GM19397 (cell line): ENCODE measurements at regions not wholly inside any gene's neighbourhood (a gene's known extent, or its start where the extent isn't known, plus 50 kb on each side); places are given as distances from the start of the nearest gene placed in this dataset.
"Not testable (repeated sequence)": the region's sequence is repeated elsewhere in the genome, so short reads cannot be mapped to it uniquely, and the experiment has no call there.

ENCODE experiments used
- ATAC-seq: cut with Tn5 transposase; IDR thresholded peaks from one replicate; pipeline ENCODE4 v1.9.1; 2021; ENCODE audit warnings: mild to moderate bottlenecking, moderate library complexity; ENCODE audit not compliant: unreplicated experiment

DNA sequence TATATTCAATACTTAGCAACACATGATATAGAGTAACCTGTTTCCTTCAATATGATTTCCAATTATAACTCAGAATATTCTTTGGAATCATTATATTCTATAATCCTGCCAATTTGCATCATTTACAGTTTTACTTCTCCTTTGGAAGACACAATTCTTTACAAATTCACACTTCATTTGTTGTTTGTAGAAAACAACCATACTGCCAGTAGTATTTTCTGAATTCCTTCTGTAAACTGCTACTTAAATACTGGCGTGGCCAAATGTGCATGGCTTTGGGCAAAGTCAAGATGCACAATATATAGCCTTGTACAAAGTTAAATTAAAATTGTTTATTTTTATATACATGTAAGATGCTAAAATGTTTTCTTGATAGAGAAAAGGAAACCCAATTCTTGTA, 687.1 kb upstream of the NEGR1 start:
- ATAC-seq, result no peak

- no peak for ATAC-seq
These were observed 672.6 kb upstream of the NEGR1 start for GRCh38 chr1:72954943-72955342.

DNA sequence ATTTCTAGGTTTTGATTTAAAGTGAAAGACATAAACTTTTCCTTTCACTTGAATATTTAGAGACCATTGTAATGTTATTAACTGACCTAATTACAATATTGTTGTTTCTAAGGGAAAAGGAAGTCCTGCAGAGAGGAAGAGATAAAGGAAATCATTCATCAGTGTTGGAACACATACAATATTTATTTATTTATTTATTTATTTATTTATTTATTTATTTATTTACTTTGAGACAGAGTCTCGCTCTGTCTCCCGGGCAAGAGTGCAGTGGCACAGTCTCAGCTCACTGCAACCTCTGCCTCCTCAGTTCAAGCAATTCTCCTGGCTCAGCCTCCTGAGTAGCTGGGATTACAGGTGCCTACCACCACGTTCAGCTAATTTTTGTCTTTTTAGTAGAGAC, 668.6 kb upstream of the NEGR1 start:
- not testable (repeated sequence) for ATAC-seq

DNA sequence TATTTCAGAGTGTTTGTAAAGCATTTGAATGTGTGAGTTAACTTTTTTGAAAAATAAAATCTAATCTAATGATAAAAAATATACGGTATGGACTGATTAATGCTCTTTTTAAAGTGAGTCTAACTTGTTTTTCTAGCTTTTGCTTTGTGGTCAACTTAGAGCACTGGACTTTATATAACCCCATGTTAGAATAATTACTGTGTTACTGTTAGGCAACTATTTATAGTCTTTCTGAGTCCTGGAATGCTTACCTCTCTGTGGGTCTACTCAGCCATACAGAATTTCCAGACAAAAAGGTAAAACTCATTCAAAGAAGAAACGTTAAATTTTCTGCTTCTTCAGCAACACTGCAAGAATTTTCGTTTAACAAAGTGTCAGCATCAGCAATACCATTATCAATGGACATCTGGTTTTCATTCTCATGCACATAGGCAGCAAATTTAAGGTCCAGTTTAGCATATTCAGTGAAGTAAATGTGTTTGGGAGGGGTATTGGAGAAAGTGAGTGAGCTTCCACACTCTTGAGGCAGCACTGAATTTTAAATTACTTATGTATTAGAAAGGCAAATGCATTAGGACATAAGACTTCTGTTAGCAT, 664.7 kb upstream of the NEGR1 start:
- ATAC-seq, result no peak

DNA sequence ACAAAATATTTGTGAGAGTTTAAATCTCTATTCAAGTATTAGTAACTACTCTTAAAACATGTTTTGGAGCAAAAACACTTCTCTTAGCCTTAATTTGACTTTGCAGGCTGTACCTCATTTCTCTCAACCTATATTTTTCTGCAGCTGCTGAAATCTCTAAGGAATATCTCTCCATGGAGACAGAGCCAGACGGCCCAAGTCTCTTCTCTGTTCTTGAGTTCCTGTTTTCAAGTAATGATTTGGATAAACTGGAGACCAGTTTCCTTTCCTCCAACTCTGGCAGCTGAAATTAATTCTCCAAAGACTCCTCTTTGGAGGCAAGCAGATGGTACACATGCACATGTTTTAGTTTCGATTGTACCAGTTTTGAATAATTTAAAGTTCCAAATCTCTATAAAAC, 659.7 kb upstream of the NEGR1 start:
- no peak for ATAC-seq

DNA sequence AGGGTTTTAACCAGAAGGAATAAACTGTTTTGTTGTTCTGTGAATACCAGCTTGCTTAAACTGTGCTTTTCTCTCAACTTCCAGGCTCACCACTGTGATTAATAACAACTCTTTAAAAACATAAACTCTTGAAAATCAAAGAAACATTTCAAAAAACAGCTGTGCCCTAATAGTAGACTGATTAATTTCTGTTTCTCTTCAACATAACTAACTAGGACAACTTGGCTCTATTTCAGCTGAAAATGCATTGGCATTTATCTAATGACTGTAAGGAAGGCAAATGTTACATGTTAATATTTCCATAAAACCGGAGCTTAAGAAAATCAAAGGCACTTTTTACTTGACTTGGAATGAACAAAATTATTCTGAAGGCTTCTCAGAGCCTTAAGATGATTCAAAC, 656.1 kb upstream of the NEGR1 start:
- no peak for ATAC-seq

- ATAC-seq, result no peak
These were observed 655.6 kb upstream of the NEGR1 start for GRCh38 chr1:72937905-72938304.

DNA sequence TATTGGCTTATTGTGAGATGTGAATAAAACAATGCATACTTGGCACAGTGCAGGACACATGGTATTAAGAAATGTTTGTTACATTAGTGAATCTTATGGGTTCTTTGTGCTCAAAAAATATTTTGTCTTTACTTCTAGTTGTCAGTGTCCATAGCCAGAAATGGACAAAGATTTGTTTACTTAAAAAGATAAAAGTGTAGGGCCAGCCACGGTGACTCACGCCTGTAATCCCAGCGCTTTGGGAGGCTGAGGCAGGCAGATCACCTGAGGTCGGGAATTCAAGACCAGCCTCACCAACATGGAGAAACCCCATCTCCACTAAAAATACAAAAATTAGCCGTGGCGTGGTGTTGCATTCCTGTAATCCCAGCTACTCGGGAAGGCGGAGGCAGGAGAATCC, 654.6 kb upstream of the NEGR1 start:
- ATAC-seq, result no peak

DNA sequence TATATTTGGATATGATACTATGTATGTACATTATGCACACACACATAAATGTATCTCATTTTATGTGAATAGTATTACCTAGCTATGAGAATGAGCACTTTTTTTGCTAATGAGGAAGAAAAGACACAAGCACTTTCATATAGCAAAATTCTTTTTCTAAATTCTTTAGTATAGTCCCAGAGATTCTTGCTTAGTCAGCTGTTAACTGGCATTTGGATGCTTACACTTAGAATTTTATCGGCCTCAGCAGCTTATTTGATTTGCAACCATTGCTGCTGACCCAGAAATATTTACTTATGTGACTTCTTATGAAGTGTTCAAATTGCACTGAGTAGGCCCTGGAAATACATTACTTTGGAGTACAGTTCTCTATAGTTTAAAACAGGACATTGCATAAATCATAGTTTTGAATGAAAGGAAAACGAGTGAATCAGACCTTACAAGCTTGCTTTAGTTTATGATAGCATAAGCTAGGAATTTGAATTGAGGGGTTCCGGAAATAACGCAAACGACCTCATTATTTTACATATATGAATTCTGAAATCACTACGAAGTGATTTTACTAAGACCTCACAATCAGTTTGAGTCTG, 653.9 kb upstream of the NEGR1 start:
- ATAC-seq, result no peak

- no peak for ATAC-seq
These were observed 649.7 kb upstream of the NEGR1 start for GRCh38 chr1:72932025-72932424.

DNA sequence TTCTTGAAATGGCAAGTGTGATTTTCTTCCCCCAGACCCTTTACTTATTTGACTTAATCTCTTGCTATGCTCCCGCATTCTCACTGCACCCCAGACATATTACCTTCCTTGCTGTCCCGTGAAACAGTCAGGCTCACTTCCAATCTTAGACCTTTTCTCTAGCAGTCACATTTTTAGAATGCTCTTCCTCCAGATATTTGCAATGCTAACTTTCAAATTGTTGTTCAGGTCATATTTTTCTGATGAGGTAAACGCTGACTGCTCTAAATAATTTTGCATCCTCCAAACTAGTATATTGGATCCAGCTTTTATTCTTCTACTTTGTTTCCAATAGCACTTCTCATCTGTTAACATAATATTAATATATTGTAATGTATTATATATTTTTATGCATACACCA, 648.2 kb upstream of the NEGR1 start:
- ATAC-seq, result no peak

- ATAC-seq, result no peak
These were observed 636.6 kb upstream of the NEGR1 start for GRCh38 chr1:72918940-72919339.

DNA sequence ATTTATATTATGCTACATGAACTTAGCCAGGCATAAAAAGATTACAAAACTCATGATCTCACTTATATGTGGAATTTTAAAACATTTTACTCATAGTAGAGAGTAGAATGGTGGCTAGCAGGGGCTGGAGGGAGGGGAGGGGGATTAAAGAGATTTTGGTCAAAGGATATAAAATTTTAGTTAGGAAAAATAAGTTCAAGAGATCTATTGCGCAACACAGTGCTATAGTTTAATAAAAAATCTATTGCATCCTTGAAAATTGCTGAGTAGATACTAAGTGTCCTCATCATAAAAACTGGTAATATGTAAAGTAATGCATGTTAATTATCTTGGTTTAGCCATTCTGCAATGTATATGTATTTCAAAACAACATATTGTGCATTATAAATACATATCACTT, 635.6 kb upstream of the NEGR1 start:
- ATAC-seq, result no peak

DNA sequence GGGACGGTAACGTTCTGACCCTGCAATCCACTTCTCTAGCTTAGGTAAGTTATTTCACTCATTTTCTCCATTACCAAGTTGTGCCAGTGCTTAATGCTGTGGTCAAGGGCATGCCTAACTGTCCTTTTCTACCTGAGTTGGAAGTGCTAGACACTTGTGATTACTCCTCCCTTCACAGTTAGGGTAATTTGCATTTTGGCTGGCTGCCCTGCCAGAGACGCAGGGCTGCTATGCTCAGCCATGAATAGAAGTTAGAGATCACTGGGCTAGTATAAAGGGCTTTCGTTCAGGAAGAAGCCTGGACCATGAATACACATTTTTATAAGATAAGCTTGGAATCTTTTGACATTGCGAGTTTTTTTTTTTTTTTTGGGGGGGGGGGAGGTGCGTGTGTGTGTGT, 633.2 kb upstream of the NEGR1 start:
- no peak for ATAC-seq

GRCh38 chr1:72911656-72912055, 629.3 kb upstream of the NEGR1 start:
- no peak for ATAC-seq

DNA sequence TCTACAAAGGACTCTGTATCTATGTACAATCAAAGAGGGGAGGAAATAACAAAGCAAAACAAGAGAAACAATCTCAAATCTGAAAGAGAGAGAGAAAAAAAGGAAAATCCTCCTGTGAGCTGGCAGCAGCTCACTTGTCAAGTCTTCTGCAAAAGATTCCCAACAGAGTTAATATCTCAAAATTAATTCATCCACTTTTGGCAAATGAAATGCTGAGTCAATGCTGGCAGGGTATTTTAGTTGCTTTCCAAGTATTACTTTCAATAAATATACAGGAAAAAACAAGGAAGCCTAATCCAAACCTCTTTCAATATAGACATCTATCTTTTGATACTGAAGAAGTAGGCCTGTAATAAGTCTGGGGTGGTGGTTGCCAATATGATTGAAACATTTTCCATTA, 613.9 kb upstream of the NEGR1 start:
- no peak for ATAC-seq

DNA sequence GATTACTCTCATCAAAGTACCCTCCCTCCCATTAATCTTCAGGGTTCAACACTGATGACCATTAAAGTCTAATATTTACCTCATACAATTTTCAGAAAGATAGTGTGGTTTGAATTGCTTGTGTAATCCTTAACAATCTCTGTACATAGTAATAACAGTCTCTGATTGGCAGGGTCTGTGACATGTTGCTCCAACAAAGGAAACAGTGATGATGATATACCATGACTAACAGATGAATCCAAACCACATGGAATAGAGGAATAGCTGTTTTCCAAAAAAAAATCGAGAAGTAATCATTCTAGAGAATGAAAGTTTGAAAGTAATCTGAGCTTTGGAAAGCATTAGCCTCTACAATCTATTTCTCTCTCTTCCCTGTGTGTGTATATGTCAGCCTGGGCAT, 610.1 kb upstream of the NEGR1 start:
- no peak for ATAC-seq

DNA sequence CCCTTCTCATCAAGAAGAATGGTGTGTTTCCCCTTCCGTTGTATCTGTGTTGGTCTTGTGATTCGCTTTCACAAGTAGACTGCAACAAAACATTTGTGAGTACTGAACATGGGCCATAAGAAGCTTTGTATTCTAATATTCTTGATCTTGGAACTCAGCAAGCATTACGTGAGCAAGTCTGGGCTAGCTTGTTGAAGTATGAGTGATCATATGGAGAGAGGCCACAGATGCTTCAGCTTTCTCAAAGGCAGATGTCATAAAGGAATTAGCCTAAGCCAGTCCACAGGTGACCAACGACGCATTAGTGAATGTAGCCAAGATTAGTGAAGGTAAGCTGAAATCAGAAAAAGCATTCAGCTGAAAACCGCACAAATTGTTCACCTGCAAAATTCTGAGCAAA, 609.6 kb upstream of the NEGR1 start:
- no peak for ATAC-seq

DNA sequence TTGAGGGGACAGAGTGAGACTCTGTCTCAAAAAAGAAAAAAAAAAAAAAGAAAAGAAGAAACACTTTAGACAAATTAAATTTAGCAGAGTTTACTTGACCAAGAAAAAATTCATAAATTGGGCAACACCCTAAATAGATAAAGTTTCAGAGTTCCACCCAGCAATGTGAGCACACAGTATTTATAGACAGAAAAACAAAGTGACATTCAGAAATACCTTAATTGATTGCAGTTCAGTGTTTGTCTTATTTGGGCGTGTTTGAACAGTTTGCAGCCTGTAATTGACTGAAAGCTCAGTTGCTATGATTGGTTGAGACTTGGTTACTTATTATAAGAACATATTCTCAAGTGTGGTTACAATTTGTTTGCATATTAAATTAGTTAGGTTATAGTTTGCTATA, 603.5 kb upstream of the NEGR1 start:
- no peak for ATAC-seq

DNA sequence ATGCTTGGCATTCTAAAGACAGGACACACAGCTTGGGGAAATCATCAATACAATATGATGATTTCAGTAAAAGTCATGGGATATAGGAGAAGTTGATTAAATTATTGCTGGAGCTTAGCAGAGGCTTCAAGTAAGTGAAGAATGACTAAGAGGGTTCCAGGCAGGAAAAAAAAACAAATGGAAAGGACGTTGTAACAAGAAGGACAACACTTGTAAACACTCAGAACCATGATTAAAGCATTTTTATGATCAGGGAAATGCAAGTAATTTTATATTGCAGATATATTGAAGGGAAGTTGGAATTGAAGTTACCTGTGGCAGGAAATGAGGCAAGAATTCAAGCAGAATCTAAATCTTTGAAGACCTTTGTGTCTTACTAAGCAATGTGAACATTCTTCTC, 602.7 kb upstream of the NEGR1 start:
- ATAC-seq, result no peak

DNA sequence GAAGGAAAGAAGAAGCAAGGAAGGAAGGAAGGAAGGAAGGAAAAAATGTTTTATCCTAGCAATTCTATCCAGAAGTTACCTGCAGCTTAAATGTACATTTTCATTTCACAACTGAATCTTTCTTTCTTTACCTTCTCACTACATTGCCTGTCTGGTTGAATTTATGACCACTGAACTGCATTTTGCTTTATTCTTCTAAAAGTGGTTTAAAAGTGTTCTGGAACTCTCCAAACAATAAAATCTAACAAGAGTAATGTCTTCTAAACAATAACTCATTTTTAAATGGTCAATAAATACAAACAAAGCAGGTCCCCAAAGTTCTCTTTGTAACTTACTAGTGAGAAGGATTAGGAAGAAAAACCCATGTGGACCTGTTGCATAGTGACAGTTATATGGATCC, 587.5 kb upstream of the NEGR1 start:
- no peak for ATAC-seq

DNA sequence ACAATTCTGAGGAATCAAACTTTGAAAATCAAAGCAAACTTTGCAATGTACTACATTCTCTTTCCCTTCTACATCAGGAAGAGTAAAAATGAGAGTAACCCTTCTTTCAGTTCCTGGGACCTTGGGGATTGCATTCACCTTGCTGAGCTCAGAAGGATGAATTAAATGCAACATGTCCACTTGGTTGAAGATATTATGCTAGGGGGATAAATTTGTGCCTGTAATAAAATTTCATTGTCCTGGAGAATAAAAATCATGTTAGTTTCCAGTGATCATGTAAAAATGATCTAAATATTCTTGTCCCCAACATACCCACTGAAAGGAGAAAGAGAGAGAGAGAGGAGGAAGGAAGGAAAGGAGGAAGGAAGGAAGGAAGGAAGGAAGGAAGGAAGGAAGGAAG, 587.1 kb upstream of the NEGR1 start:
- ATAC-seq, result no peak

DNA sequence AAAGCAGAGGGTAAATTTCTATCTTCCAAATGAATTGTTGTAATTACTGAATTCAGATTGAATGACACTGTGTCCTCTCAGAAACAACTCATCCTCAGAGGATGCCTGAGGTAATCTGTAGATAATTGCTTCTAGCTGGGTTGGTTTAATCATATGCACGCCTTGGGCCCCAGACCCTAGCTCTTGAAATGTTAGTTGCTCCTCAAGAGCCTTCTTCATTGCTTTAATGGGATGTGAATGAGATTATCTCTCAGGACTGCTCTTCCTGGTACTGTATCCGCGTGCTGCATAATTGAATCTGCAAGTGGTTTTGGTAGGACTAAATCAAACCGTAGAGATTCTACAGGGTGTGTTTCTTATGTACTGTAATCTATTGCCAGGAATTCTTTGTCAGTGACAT, 569.3 kb upstream of the NEGR1 start:
- ATAC-seq, result no peak
